OCI-LY3 (cell line): ENCODE measurements at regions not wholly inside any gene's neighbourhood (a gene's known extent, or its start where the extent isn't known, plus 50 kb on each side); places are given as distances from the start of the nearest gene placed in this dataset.

ENCODE experiments used
- H2AFZ ChIP-seq: fragments of 200-600, 300-600 bp; shearing (Covaris generic); 2 replicates; pipeline ENCODE4 v1.6.0; 2014; ENCODE audit warnings: antibody characterized with exemption, low read depth, low read length
- H3K27ac ChIP-seq: fragments of 200-600, 300-600 bp; sonication (generic); 2 replicates; pipeline ENCODE4 v1.5.1; 2014; ENCODE audit warnings: mild to moderate bottlenecking, low read length, moderate library complexity, mixed read lengths
- H3K27me3 ChIP-seq: fragments of 200-600, 300-600 bp; sonication (generic); 2 replicates; pipeline ENCODE4 v1.6.1; 2014; ENCODE audit warnings: low read depth, low read length, mixed read lengths
- H3K36me3 ChIP-seq: fragments of 200-600, 300-600 bp; sonication (generic); replicated peaks from 2 replicates; pipeline ENCODE3; 2014; ENCODE audit warnings: low read depth, low read length, mixed read lengths
- H3K4me1 ChIP-seq: fragments of 300-600, 200-600 bp; sonication (generic); 2 replicates; pipeline ENCODE4 v1.6.1; 2014; ENCODE audit warnings: low read length, mixed read lengths
- H3K4me2 ChIP-seq: fragments of 200-600, 300-600 bp; sonication (generic); 2 replicates; pipeline ENCODE4 v1.6.1; 2014; ENCODE audit warnings: low read length, mixed read lengths
- H3K4me3 ChIP-seq: fragments of 300-600, 200-600 bp; sonication (generic); 2 replicates; pipeline ENCODE4 v1.5.1; 2014; ENCODE audit warnings: antibody characterized with exemption, mild to moderate bottlenecking, low read length, moderate library complexity
- H3K79me2 ChIP-seq: fragments of 300-600, 200-600 bp; shearing (Covaris generic); 2 replicates; pipeline ENCODE4 v1.6.1; 2014; ENCODE audit warnings: mild to moderate bottlenecking, low read length, mixed read lengths
- H3K9ac ChIP-seq: fragments of 300-600, 200-600 bp; shearing (Covaris generic); 2 replicates; pipeline ENCODE4 v1.6.0; 2014; ENCODE audit warnings: mild to moderate bottlenecking, low read length, moderate library complexity
- H3K9me3 ChIP-seq: fragments of 200-600, 300-600 bp; shearing (Covaris generic); 2 replicates; pipeline ENCODE4 v1.6.1; 2014; ENCODE audit warnings: low read length, mixed read lengths; ENCODE audit not compliant: insufficient read depth
- H4K20me1 ChIP-seq: fragments of 200-600, 300-600 bp; sonication (generic); 2 replicates; pipeline ENCODE4 v1.6.1; 2016; ENCODE audit warnings: low read length, mixed read lengths; ENCODE audit not compliant: insufficient read depth
- CTCF ChIP-seq: fragments of 200-600, 300-600 bp; sonication (generic); IDR thresholded peaks from 2 replicates; pipeline ENCODE4 v1.5.1; 2014; ENCODE audit warnings: antibody characterized with exemption, low read length, low read depth
- EZH2phosphoT487 ChIP-seq: fragments of 200-600 bp; shearing (Covaris generic); IDR thresholded peaks from 2 replicates; pipeline ENCODE4 v1.6.1; 2018; ENCODE audit warnings: antibody characterized with exemption, mixed run types, low read depth

- Histone ChIP-seq H3K79me2 (no peaks in the 10 kb centered on the region), H2AFZ (no peak overlapping the region), H3K27me3 (peaks cover 4% of the 10 kb centered on the region; the same call in 1 of the 2 replicates), H3K36me3 (no peaks in the 10 kb centered on the region), H4K20me1 (no peaks in the 10 kb centered on the region), H3K4me2 (no peak overlapping the region), H3K9ac (no peak overlapping the region), H3K4me3 (no peak overlapping the region), H3K4me1 (no peaks in the 10 kb centered on the region), H3K9me3 (no peaks in the 10 kb centered on the region), H3K27ac (no peak overlapping the region)
- TF ChIP-seq EZH2phosphoT487 = no peak
- no peak for TF ChIP-seq CTCF
These were observed 571.1 kb downstream of the TNS1 start for GRCh38 chr2:217431577-217432269.

GRCh38 chr2:217430916-217431576 is 571.2 kb upstream of the TNP1 start:
- H3K4me3 ChIP-seq = no peak overlapping the region
- H3K9me3 ChIP-seq = no peaks in the 10 kb centered on the region
- H3K79me2 ChIP-seq = no peaks in the 10 kb centered on the region
- H3K36me3 ChIP-seq = no peaks in the 10 kb centered on the region
- H3K4me2 ChIP-seq = no peak overlapping the region
- no peaks in the 10 kb centered on the region for H4K20me1 ChIP-seq
- H3K27me3 ChIP-seq = peaks cover 4% of the 10 kb centered on the region; the same call in 1 of the 2 replicates
- TF ChIP-seq EZH2phosphoT487 = no peak
- TF ChIP-seq CTCF = no peak
- H3K9ac ChIP-seq = no peak overlapping the region
- H3K4me1 ChIP-seq = no peaks in the 10 kb centered on the region
- no peak overlapping the region for H3K27ac ChIP-seq
- no peak overlapping the region for H2AFZ ChIP-seq

GRCh38 chr2:217429981-217430500 is 570.2 kb upstream of the TNP1 start:
- Histone ChIP-seq H3K9me3 (no peaks in the 10 kb centered on the region), H4K20me1 (no peaks in the 10 kb centered on the region), H3K4me1 (no peaks in the 10 kb centered on the region), H3K27me3 (peaks cover 6% of the 10 kb centered on the region; the same call in 1 of the 2 replicates), H2AFZ (no peak overlapping the region), H3K4me3 (no peak overlapping the region), H3K4me2 (no peak overlapping the region), H3K79me2 (no peaks in the 10 kb centered on the region), H3K9ac (no peak overlapping the region), H3K36me3 (no peaks in the 10 kb centered on the region), H3K27ac (no peak overlapping the region)
- TF ChIP-seq EZH2phosphoT487 = no peak
- no peak for TF ChIP-seq CTCF

GRCh38 chr2:217421834-217422233 is 562.0 kb upstream of the TNP1 start:
- Histone ChIP-seq H3K9ac (no peak overlapping the region), H3K4me1 (no peaks in the 10 kb centered on the region), H3K27ac (no peak overlapping the region), H3K36me3 (no peaks in the 10 kb centered on the region), H3K4me3 (no peak overlapping the region), H3K4me2 (no peak overlapping the region), H3K27me3 (peaks cover 11% of the 10 kb centered on the region; the same call in 1 of the 2 replicates), H3K9me3 (no peaks in the 10 kb centered on the region), H2AFZ (no peak overlapping the region), H3K79me2 (no peaks in the 10 kb centered on the region), H4K20me1 (no peaks in the 10 kb centered on the region)
- TF ChIP-seq EZH2phosphoT487 (no peak), CTCF (no peak)
